Erythroblast (primary cell): ENCODE measurements at regions not wholly inside any gene's neighbourhood (a gene's known extent, or its start where the extent isn't known, plus 50 kb on each side); places are given as distances from the start of the nearest gene placed in this dataset.

Source experiments
- DNase-seq, 2 experiments: peaks; one replicate each; lab custom pipeline; 2025; lab: John Stamatoyannopoulos, UW
- GATA1 ChIP-seq: IDR thresholded peaks from 2 replicates; pipeline ENCODE4 v1.6.1; 2011; ENCODE audit warnings: low read depth, mild to moderate bottlenecking, control low read depth, low read length, moderate library complexity
- POLR2A ChIP-seq: IDR thresholded peaks from 2 replicates; pipeline ENCODE4 v1.6.1; 2011; ENCODE audit warnings: mild to moderate bottlenecking, low read length

DNA sequence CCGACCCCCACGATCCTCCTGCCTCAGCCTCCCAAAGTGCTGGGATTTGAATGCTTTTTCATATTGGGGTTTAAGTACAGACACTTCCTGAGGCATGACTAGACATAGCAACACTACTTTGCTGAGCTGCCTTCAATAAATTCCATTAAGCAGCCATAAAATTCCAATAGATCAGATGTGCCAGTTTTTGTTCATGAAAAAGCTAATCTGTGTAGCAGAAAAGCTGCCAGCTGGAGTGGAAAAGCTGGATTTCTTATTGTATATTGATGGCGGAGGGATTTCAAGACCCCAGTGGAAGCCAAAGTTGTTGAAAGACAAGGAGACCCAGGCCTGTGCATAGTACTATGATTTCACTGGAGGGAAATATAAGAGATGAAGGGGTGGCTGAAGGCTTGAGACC, 209.0 kb upstream of the NUDT4 start:
- TF ChIP-seq GATA1 (no peak), POLR2A (no peak)
- DNase-seq = no peak

DNA sequence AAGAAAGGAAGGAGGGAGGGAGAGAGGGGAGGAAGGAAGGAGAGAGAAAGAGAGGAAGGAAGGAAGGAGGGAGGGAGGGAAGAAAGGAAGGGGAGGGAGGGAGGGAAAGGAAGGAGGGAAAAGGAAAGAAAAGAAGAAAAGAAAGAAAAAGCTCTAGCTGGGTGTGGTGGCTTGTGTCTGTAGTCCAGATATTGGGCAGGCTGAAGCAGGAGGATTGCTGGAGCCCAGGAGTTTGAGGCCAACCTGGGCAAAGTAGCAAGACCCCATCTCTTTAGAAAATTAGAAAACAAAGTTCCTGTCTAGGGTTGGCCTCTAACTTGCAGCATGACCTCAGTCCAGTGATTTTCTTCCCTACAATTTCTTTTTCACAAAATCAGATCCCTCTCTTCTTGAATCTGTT, 208.2 kb upstream of the NUDT4 start:
- no peak for TF ChIP-seq GATA1
- TF ChIP-seq POLR2A = no peak
- no peak for DNase-seq

DNA sequence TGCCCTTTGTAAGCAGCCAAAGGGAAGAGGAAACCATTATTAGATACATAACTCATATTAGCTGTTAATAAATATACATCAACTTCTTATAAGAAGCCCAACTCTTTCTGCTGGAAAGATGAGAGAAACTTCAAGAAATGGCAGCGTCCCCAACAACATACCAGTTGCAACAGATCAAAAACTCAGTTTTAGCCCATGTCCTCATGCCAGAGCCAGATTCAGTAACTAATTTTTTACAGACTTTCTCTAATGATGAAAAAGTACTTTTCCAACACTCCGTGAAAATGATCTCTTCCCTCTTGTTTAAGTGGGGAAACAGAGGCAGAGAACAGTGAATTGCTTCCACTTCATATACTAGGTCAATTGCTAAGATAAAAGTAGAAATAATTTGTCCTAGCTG, 206.8 kb upstream of the NUDT4 start:
- TF ChIP-seq POLR2A = no peak
- TF ChIP-seq GATA1 = no peak
- DNase-seq = no peak

DNA sequence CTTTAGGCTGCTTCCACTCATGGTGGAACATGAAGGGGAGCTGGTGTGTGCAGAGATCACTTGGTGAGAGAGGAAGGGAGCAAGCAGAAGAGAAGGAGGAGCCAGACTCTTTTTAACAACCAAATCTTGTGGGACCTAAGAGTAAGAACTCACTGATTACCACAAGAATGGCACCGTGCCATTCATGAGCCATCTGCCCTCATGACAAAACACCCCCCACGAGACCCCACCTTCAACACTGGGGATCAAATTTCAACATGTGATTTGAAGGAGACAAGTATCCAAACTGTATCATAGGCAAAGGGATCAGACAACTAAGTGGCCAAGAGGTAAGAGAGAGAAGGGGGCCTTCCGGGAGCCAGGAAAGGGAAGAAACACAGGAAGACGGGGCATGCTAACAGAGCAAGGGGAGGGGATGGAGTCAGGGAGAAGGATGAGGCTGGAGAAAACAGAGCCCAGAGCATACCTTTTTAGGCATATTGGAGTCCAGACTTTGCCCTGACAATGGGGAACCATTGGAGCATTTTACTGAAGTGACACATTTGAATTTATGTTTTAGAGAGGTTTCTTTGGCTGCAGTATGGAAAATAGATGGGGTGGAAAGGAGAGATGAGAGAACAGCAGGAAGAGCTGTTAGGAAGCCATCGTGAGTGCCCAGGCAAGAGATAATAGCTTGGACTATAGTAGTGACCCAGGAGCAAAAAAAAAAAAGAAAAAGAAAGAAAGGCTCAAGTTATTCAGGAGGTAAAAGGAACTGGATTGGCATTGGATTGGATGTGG, 204.4 kb upstream of the NUDT4 start:
- TF ChIP-seq GATA1 (no peak), POLR2A (no peak)
- DNase-seq = no peak

DNA sequence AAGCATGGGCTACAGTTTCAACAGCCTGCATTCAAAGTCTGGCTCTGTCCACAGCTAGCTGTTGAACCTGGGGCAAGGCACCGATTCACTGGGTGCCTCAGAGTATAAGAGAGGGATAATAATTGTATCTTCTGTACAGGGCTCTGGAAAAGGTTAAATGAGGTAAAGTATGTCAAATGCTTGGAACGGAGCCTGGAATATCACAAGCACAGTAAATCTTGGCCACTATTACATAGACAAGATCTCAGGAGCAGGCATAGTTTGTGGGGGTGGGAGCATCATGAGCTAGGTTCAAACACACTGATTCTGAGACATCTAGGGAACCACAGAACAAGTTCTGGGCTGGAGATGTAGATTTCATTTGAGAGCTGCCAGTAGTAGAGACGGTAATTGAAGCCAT, 203.7 kb upstream of the NUDT4 start:
- DNase-seq = no peak
- no peak for TF ChIP-seq GATA1
- TF ChIP-seq POLR2A = no peak

DNA sequence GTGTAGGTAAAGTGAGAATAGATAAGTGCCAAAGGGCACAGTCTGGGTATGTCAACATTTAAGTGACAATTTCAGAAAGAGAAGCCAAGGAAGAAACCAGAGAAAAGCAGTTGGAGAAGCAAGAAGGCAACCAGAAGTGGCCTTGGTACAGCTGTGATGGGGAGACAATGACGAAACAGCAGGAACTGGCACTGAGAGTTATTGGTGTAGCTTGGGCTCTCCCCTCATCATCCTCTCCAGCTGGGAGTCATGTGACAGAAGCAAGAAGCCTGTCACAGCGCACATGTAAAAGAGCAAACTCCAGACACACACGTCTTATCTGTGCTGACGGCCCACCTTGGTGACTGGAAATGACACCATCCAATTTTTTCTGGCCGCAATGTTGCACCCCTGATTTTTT, 203.3 kb upstream of the NUDT4 start:
- TF ChIP-seq GATA1 (no peak), POLR2A (no peak)
- DNase-seq = no peak

DNA sequence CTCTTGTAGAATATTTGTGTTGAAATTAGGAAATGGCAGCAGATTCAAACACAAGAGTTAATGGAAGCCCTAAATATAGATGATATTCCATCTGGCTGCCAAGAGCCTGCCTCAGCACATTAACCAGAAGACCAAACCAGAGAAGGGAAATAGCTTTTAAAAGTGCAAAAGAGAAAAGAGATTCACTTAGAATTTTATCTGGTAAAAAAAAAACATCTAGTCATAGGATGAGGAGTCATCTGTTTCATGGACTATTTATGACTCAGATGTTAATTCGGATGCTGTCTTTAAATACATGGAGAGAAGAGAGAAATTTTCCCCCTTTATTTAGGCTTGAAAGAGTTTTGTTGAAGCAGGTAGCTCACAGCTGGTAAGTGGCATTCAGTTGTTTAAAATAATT, 201.6 kb upstream of the NUDT4 start:
- DNase-seq = no peak
- no peak for TF ChIP-seq POLR2A
- TF ChIP-seq GATA1 = no peak

DNA sequence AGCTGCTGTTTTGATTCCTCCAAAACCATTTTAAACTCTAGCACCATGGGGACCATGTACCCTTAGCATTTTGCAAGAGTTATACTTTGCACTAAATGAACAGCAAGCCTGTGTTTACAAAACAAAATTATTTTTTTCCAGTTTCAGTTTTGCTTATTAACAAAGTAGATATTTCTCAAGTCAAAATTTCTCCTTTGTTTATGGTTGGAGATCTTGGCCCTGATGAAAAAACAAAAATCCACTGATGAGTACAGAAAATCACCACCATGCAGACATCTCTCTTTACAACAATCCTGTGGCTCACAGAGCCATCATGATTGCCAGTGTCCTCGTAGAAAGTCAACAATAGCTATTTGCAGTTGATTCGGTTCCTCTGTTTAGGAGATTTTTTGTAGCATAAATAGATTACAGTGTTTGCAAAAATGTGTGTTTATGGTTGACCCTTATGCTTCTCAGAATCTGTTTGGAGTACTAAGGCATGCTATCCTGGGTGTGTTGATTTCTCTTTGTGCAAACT, 201.1 kb upstream of the NUDT4 start:
- TF ChIP-seq POLR2A (no peak), GATA1 (no peak)
- no peak for DNase-seq

DNA sequence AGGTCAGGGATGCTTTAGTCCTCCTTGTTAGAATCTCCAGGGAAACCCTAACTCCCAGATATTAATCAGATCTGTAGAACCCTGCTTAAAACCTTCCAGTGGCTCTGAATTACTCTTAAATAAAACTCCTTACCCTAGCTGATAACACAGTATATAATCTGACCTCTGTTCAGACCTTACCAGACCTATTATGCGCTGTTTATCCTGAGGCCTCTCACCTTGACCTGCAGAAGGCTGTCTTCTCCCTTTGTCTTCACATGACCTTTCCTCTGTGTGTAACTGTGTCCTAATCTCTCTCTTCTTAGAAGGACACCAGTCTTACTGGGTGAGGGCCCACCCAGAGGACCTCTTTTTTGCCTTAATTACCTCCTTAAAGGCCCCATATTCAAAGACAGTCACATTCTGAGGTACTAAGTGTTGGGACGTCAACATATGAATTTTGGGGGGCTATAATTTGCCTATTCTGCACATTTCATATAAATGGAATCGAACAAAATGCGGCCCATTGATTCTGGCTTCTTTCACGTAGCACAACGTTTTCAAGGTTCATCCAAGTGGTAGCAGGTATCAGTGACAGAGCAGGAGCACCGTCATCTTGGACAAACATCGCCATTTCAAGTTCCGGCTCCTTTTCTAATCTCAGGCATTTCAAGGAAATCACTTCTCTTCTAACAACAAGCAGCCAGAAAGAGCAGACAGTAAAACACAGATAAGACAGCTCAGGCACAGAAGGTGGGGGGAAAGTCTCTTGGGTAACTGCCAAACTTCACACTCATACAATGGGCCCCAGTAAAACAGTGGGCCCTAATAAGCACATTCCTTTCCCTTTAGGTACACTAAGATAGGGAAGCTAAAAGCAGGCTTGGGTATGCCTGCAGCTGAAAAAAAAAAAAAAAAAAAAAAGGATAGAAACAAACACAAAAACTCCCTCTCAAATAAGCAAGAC, 200.2 kb upstream of the NUDT4 start:
- TF ChIP-seq GATA1 (no peak), POLR2A (no peak)

DNA sequence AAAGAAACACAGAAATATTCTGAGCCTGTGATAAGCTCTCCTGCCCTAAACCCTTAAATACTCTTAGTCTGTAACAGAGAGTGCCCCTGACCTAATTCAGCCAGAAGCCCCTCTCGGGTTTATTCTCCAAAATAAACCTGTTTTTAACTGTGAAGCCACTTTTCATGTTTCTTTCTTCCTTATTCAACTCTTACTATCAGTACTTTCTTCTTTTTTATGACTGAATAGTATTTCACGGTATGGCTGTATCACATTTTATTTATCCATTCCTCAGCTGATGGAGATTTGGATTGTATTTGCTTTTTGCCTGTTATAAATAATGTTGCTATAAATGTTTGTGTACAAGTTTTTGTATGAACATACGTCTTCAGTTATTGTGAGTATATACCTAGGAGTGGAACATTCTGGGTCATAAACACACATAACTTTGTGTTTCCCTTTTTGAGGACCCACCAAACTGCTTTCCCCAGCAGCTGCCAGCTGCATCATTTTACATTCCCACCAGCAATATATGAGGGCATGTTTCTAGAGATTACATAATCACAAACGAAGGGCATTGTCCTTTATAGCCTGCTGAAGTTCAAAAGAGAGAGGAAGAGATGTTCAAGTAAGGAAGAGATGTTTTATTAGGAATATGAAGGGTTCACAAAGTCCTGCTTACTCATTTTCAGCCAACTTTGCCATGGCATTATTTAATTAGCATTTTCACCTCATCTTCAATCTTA, 199.4 kb upstream of the NUDT4 start:
- DNase-seq = no peak
- no peak for TF ChIP-seq POLR2A
- no peak for TF ChIP-seq GATA1

More for the DNA sequence above, 200.2 kb upstream of the NUDT4 start:
- DNase-seq = peak; percentile 25 to 55

DNA sequence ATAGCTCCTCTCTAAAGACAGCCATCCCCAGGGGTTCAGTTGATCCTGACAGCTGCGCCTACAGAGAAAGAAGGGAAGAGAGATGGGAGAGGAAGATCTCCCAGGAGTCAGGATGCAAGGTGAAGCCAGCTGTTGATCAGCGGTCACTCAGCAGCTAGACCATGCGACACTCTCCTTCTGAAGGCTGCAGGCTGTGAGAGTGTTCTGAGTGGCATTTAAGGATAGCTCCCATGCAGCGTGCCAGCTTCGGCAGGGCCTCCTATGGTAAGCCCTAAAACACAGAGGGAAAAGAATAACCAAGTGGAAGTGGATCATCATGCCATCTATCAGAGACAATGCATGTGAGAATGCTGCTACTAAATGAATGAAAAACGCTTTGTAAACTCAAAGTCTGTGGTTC, 197.9 kb upstream of the NUDT4 start:
- TF ChIP-seq GATA1 (no peak), POLR2A (no peak)
- DNase-seq = no peak

DNA sequence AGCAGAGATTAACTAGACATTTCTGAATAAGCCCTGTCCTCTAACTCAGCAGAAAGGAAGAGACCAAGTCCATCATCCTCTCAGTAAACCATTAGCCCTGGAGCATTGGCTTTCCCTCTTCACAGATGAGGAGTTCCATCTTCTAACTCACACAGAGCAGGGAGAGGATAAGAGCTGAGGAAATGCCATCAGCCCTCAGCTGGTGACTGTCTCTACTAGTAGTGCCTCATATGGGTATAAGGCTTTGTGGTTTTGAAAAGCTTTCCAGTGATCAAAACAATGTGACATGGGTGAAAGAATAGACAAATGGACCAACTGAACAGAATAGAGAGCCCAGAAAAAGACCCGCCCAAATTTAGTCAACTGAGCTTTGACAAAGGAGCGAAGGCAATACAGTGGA, 197.2 kb upstream of the NUDT4 start:
- TF ChIP-seq POLR2A = no peak
- no peak for TF ChIP-seq GATA1
- no peak for DNase-seq

DNA sequence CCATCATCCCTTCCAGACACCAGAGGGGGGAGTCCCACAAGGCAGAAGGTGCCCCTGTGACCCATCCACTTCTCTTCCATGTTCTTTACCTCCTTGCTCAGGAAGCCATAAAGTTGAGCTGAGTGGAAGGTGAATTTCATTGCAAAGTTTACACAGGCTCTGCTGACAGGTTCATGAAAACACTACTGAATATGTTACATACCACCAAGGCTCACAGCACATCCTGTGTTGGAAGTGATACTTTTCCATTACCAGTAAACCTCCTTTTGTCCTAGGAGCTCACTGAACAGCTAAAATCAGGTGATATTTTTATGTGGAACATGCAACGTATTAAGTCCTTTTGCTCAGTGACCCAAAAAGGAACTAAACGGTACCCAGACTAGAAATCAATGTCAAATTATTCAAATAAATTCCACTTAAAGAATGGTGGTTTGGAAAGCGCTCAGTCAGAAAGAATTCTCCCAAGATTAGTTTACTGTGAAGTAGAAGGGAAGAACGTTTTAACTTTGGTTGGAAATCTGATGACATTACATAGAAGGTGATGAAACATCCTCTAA, 196.2 kb upstream of the NUDT4 start:
- TF ChIP-seq GATA1 (no peak), POLR2A (no peak)
- peak in 1 of 2 experiments; percentile 15 for DNase-seq
